K562 (cell line): ENCODE measurements at regions not wholly inside any gene's neighbourhood (a gene's known extent, or its start where the extent isn't known, plus 50 kb on each side); places are given as distances from the start of the nearest gene placed in this dataset.

Source experiments
- ATAC-seq: fragments of 200-7000 bp; cut with Tn5 transposase; 3 replicates; pipeline ENCODE4 v1.9.1; 2020; ENCODE audit warnings: moderate library complexity
- BruUV-seq: library from RNA; stranded (reverse); fragments of 400-500 nt; replicated peaks from 2 replicates; lab custom pipeline; 2021; lab: Mats Ljungman, UMichigan
- CTCF ChIA-PET: fragments of 300-600 bp; formaldehyde crosslinking; extraction: SDS; loops from one replicate; lab custom pipeline; 2021; ENCODE audit warnings: low intra/inter-chr PET ratio; lab: Yijun Ruan, JAX
- POLR2A ChIA-PET: fragments of 300-600, 350-650 bp; sonication (Branson Sonifier 250); formaldehyde crosslinking; extraction: SDS; loops from one replicate; lab custom pipeline; 2021; ENCODE audit warnings: antibody characterized with exemption, inconsistent platforms; lab: Yijun Ruan, JAX
- DNase-seq, 4 experiments: peaks; one replicate each; pipeline versions ENCODE4 v3.0.0 to v3.0.0-alpha.2; 2011 to 2018; ENCODE audit warnings: low spot score in 3 of 4, mixed read lengths in 3 of 4; ENCODE audit errors: extremely low read depth in 1 of 4
- FAIRE-seq: peaks from 2 replicates; lab custom pipeline; 2011; peaks lifted over from hg19 to GRCh38; lab: Jason Lieb, UNC
- H2AFZ ChIP-seq: 2 replicates; pipeline ENCODE4 v1.6.0; 2011; ENCODE audit warnings: low read depth, low read length, control low read depth, inconsistent platforms
- H3K27ac ChIP-seq: fragments of 200-600 bp; 3 replicates; pipeline ENCODE4 v1.8.0; 2011; ENCODE audit warnings: low read depth, mild to moderate bottlenecking, control low read depth, inconsistent platforms, low read length, moderate library complexity, mixed read lengths; ENCODE audit errors: extremely low read depth
- H3K27me3 ChIP-seq, 2 experiments: fragments of 300-600 bp in 1 of 2; 2 replicates in 1 of 2; 3 replicates in 1 of 2; pipeline versions ENCODE4 v1.6.0 to v1.8.0; 2011; ENCODE audit warnings: inconsistent platforms in 2 of 2, low read length in 2 of 2, mild to moderate bottlenecking in 1 of 2, mixed read lengths in 1 of 2, moderate library complexity in 1 of 2; ENCODE audit not compliant: control insufficient read depth in 2 of 2, insufficient read depth in 2 of 2
- H3K36me3 ChIP-seq: fragments of 300-600 bp; 3 replicates; pipeline ENCODE4 v1.8.0; 2011; ENCODE audit warnings: mild to moderate bottlenecking, low read length, inconsistent platforms; ENCODE audit not compliant: control insufficient read depth, insufficient read depth
- H3K4me1 ChIP-seq, 2 experiments: fragments of 200-600 bp in 1 of 2; replicated peaks in 1 of 2; 2 replicates in 1 of 2; 3 replicates in 1 of 2; pipeline versions ENCODE4 v1.5.1 to v1.8.0; 2011; ENCODE audit warnings: inconsistent platforms in 2 of 2, low read length in 2 of 2, mild to moderate bottlenecking in 1 of 2, mixed read lengths in 1 of 2, moderate library complexity in 1 of 2; ENCODE audit not compliant: control insufficient read depth in 2 of 2, insufficient read depth in 2 of 2
- H3K4me2 ChIP-seq: 2 replicates; pipeline ENCODE4 v1.6.1; 2011; ENCODE audit warnings: low read length, control low read depth, inconsistent platforms, mixed read lengths; ENCODE audit not compliant: insufficient read depth
- H3K4me3 ChIP-seq: fragments of 200-600 bp; sonication (generic), shearing (Covaris generic); 2 replicates; pipeline ENCODE4 v1.5.1; 2016; ENCODE audit warnings: control low read depth, inconsistent platforms
- H3K79me2 ChIP-seq: fragments of 200-600 bp; 3 replicates; pipeline ENCODE4 v1.8.0; 2011; ENCODE audit warnings: low read length, inconsistent platforms; ENCODE audit not compliant: control insufficient read depth, insufficient read depth
- H3K9ac ChIP-seq, 2 experiments: 2 replicates each; pipeline versions ENCODE4 v1.6.0 to v1.6.1; 2011; ENCODE audit warnings: low read depth in 2 of 2, low read length in 2 of 2, control low read depth in 1 of 2, inconsistent platforms in 1 of 2, mild to moderate bottlenecking in 1 of 2, mixed read lengths in 1 of 2; ENCODE audit not compliant: insufficient read depth in 1 of 2
- H3K9me1 ChIP-seq: one replicate; pipeline ENCODE4 v1.6.0; 2011; ENCODE audit warnings: inconsistent platforms, mild to moderate bottlenecking, low read length, moderate library complexity; ENCODE audit not compliant: control insufficient read depth, insufficient read depth
- H3K9me3 ChIP-seq: replicated peaks from 2 replicates; pipeline ENCODE4 v1.5.1; 2011; ENCODE audit warnings: low read depth, low read length, inconsistent platforms; ENCODE audit not compliant: control insufficient read depth, insufficient read depth
- H4K20me1 ChIP-seq: replicated peaks from 2 replicates; pipeline ENCODE4 v1.6.1; 2011; ENCODE audit warnings: low read length, inconsistent platforms, mixed read lengths; ENCODE audit not compliant: control insufficient read depth, insufficient read depth
- BRCA1 ChIP-seq, 2 experiments: fragments of 450-650 bp in 1 of 2; sonication (generic) in 1 of 2; formaldehyde crosslinking in 1 of 2; IDR thresholded peaks; 2 replicates each; pipeline versions ENCODE4 v1.5.0 to v1.6.1; 2017 to 2020; ENCODE audit warnings: mild to moderate bottlenecking in 1 of 2, missing genetic modification reagents in 1 of 2
- GATA2 ChIP-seq: sonication (generic); formaldehyde crosslinking; IDR thresholded peaks from 2 replicates; pipeline ENCODE4 v1.4.0; 2020; ENCODE audit warnings: mild to moderate bottlenecking, missing genetic modification reagents
- HNRNPK ChIP-seq: fragments of 200-400 bp; formaldehyde crosslinking; IDR thresholded peaks from one replicate; pipeline ENCODE4 v1.6.1; 2018; ENCODE audit warnings: mild to moderate bottlenecking, low read depth, low read length; ENCODE audit not compliant: poor library complexity, severe bottlenecking
- PBX2 ChIP-seq, 2 experiments: IDR thresholded peaks in 1 of 2; conservative IDR thresholded peaks in 1 of 2; 2 replicates each; pipeline ENCODE4 v1.6.1; 2016; ENCODE audit warnings: low read depth in 2 of 2, mild to moderate bottlenecking in 1 of 2, missing compliant biosample characterization in 1 of 2, missing genetic modification characterization in 1 of 2, moderate library complexity in 1 of 2
- PHB2 ChIP-seq: fragments of 450-650 bp; IDR thresholded peaks from 2 replicates; pipeline ENCODE4 v1.6.1; 2017; ENCODE audit warnings: low read depth
- SMARCB1 ChIP-seq: IDR thresholded peaks from 2 replicates; pipeline ENCODE4 v1.6.1; 2011; ENCODE audit warnings: improper control_type of control experiment, low read depth; ENCODE audit not compliant: insufficient read length
- SOX6 ChIP-seq: fragments of 450-650 bp; IDR thresholded peaks from 2 replicates; pipeline ENCODE4 v1.6.1; 2014; ENCODE audit warnings: mild to moderate bottlenecking
- XRCC4 ChIP-seq: IDR thresholded peaks from one replicate; pipeline ENCODE4 v1.6.1; 2011; ENCODE audit not compliant: insufficient read depth, insufficient read length; ENCODE audit errors: extremely low read depth
- ZBTB9 ChIP-seq: fragments of 450-650 bp; formaldehyde crosslinking; IDR thresholded peaks from 2 replicates; pipeline ENCODE4 v1.4.0; 2020; ENCODE audit warnings: mild to moderate bottlenecking, moderate library complexity
- WGBS: fragments of 100-300 bp; shearing (Covaris generic); methylation state at CpG from one replicate; pipeline ENCODE4 v1.1.6; 2016; ENCODE audit warnings: low coverage, mixed read lengths; ENCODE audit not compliant: insufficient coverage; ENCODE audit errors: missing lambda C conversion rate; 5-methylcytosine and 5-hydroxymethylcytosine counted together
- in situ Hi-C: fragments of 300-500 bp; cut with MboI; formaldehyde crosslinking; loops from 4 replicates; pipeline ENCODE4 v1.15.0; 2018; ENCODE audit warnings: inconsistent platforms, mixed read lengths
- intact Hi-C: fragments of 100-400 bp; cut with micrococcal nuclease; formaldehyde crosslinking; loops from 2 replicates; pipeline ENCODE4 v1.14.2; 2022
- TF ChIP-seq, protein P1 (sequence below): fragments of 450-650 bp; formaldehyde crosslinking; conservative IDR thresholded peaks from 2 replicates; pipeline ENCODE4 v1.4.0; 2022; ENCODE audit warnings: mild to moderate bottlenecking, missing genetic modification characterization
- TF ChIP-seq, protein P2 (sequence below): fragments of 250-450 bp; sonication (Bioruptor Pico); IDR thresholded peaks from 2 replicates; pipeline ENCODE4 v1.5.0; 2022; ENCODE audit warnings: mild to moderate bottlenecking
- TF ChIP-seq, protein P3 (sequence below): fragments of 250-450 bp; sonication (Bioruptor Pico); IDR thresholded peaks from 2 replicates; pipeline ENCODE4 v1.8.0; 2022; ENCODE audit warnings: moderate library complexity, mild to moderate bottlenecking, inconsistent platforms

DNA sequence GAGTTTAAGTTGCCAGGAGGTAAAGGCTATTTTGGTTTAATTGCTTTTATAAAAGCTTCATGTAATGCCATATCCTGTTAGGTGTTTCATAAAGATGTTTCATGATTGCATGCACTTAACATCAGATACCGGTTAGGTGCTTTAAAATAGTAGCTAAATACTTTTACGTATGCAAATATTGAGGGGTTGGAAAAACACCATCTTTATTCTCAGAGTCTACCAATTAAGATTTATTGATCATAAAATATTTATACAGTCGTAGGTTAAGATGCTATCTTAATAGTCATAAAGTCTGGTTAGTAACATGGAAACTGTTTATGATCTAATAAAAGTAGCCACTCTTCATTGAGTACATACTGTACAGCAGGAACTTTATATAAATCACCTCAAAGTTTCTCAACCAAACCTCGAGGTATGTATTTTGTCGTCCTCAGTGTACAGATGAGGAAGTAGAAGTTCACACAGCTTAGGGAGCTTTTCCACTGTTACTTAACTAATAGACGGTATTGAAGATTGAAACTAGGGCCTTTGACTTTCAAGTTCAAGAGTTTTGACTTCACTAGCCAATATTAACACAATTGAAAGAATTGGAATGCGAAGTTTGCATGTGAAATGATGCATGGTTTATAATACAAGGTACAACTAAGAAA, 897.1 kb downstream of the GATA3 start:
- CTCF ChIA-PET = no interaction called here
- ATAC-seq (no peak), FAIRE-seq (no peak), DNase-seq (no peak)
- no TSS peak for BruUV-seq
- no peaks in the 10 kb centered on the region for H3K9me1 ChIP-seq
- no peaks in the 10 kb centered on the region for H3K27me3 ChIP-seq
- H3K9ac ChIP-seq = no peak overlapping the region
- H3K4me1 ChIP-seq = no peaks in the 10 kb centered on the region
- 1% methylated on average over 7 of the region's 7 CpGs for WGBS
- in situ Hi-C loops = no loop called here
- no peaks in the 10 kb centered on the region for H4K20me1 ChIP-seq
- no peak overlapping the region for H3K4me2 ChIP-seq
- no peak overlapping the region for H2AFZ ChIP-seq
- no peaks in the 10 kb centered on the region for H3K9me3 ChIP-seq
- no peaks in the 10 kb centered on the region for H3K36me3 ChIP-seq
- H3K4me3 ChIP-seq = no peak overlapping the region
- intact Hi-C loops = no loop called here
- H3K79me2 ChIP-seq = no peaks in the 10 kb centered on the region
- no peak overlapping the region for H3K27ac ChIP-seq
- POLR2A ChIA-PET = no interaction called here
- TF ChIP-seq, protein P1, sequence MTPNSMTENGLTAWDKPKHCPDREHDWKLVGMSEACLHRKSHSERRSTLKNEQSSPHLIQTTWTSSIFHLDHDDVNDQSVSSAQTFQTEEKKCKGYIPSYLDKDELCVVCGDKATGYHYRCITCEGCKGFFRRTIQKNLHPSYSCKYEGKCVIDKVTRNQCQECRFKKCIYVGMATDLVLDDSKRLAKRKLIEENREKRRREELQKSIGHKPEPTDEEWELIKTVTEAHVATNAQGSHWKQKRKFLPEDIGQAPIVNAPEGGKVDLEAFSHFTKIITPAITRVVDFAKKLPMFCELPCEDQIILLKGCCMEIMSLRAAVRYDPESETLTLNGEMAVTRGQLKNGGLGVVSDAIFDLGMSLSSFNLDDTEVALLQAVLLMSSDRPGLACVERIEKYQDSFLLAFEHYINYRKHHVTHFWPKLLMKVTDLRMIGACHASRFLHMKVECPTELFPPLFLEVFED (CRISPR knock-in tag) = no peak
- TF ChIP-seq PBX2 (CRISPR knock-in tag; IDR thresholded peaks at IDR 0.05; ENCODE audit: low read depth) (no peak), PBX2 (tag; conservative IDR thresholded peaks at IDR 0.05; ENCODE audit: low read depth) (no peak), XRCC4 (no peak), SMARCB1 (no peak), SOX6 (no peak), HNRNPK (no peak), BRCA1 (IDR thresholded peaks at IDR 0.05) (no peak), BRCA1 (CRISPR knock-in tag; IDR thresholded peaks at IDR 0.05) (no peak), PHB2 (no peak), ZBTB9 (CRISPR knock-in tag) (no peak), GATA2 (no peak)
- TF ChIP-seq, protein P2, sequence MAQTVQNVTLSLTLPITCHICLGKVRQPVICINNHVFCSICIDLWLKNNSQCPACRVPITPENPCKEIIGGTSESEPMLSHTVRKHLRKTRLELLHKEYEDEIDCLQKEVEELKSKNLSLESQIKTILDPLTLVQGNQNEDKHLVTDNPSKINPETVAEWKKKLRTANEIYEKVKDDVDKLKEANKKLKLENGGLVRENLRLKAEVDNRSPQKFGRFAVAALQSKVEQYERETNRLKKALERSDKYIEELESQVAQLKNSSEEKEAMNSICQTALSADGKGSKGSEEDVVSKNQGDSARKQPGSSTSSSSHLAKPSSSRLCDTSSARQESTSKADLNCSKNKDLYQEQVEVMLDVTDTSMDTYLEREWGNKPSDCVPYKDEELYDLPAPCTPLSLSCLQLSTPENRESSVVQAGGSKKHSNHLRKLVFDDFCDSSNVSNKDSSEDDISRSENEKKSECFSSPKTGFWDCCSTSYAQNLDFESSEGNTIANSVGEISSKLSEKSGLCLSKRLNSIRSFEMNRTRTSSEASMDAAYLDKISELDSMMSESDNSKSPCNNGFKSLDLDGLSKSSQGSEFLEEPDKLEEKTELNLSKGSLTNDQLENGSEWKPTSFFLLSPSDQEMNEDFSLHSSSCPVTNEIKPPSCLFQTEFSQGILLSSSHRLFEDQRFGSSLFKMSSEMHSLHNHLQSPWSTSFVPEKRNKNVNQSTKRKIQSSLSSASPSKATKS (CRISPR knock-in tag) = no peak
- TF ChIP-seq, protein P3, sequence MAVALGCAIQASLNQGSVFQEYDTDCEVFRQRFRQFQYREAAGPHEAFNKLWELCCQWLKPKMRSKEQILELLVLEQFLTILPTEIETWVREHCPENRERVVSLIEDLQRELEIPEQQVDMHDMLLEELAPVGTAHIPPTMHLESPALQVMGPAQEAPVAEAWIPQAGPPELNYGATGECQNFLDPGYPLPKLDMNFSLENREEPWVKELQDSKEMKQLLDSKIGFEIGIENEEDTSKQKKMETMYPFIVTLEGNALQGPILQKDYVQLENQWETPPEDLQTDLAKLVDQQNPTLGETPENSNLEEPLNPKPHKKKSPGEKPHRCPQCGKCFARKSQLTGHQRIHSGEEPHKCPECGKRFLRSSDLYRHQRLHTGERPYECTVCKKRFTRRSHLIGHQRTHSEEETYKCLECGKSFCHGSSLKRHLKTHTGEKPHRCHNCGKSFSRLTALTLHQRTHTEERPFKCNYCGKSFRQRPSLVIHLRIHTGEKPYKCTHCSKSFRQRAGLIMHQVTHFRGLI = no peak
